HCT116 (cell line): ENCODE measurements at regions not wholly inside any gene's neighbourhood (a gene's known extent, or its start where the extent isn't known, plus 50 kb on each side); places are given as distances from the start of the nearest gene placed in this dataset.

Experiments used
- ATAC-seq: fragments of 200-7000 bp; cut with Tn5 transposase; 2 replicates; pipeline ENCODE4 v1.9.1; 2020; ENCODE audit warnings: mild to moderate bottlenecking, moderate library complexity
- BruUV-seq: library from RNA; stranded (reverse); fragments of 400-500 nt; replicated peaks from 2 replicates; lab custom pipeline; 2021; lab: Mats Ljungman, UMichigan
- CTCF ChIA-PET: fragments of 300-600 bp; sonication (Branson Sonifier 250); formaldehyde crosslinking; loops from one replicate; lab custom pipeline; 2021; ENCODE audit warnings: antibody characterized with exemption; lab: Charles Lee
- POLR2A ChIA-PET: fragments of 300-600, 350-600 bp; sonication (Branson Sonifier 250); formaldehyde crosslinking; loops from one replicate; lab custom pipeline; 2021; ENCODE audit warnings: antibody characterized with exemption; lab: Charles Lee
- RAD21 ChIA-PET, 2 experiments: fragments of 300-600 bp; sonication (Branson Sonifier 250); formaldehyde crosslinking; loops; one replicate each; lab custom pipeline; 2023; ENCODE audit warnings: low total read pairs in 2 of 2; ENCODE audit not compliant: uncharacterized antibody in 2 of 2, unreplicated experiment in 2 of 2, low non-redundant PET in 1 of 2; lab: Charles Lee
- DNase-seq: peaks from one replicate; pipeline ENCODE4 v3.0.0-alpha.2; 2010; ENCODE audit warnings: low read depth, low spot score
- H2AFZ ChIP-seq: fragments of 200-600 bp; shearing (Covaris generic), sonication (generic); 2 replicates; pipeline ENCODE4 v1.6.1; 2017; ENCODE audit warnings: low read depth, mixed run types, mixed read lengths, antibody characterized with exemption, low read length; ENCODE audit not compliant: poor library complexity, severe bottlenecking
- H3K27ac ChIP-seq: 2 replicates; pipeline ENCODE4 v1.5.1; 2012; ENCODE audit warnings: low read depth, low read length
- H3K27me3 ChIP-seq: fragments of 200-600 bp; sonication (generic); 2 replicates; pipeline ENCODE4 v1.6.1; 2016; ENCODE audit warnings: mixed run types, low read length, mixed read lengths; ENCODE audit not compliant: insufficient read depth
- H3K36me3 ChIP-seq, 2 experiments: fragments of 200-500 bp in 1 of 2; fragments of 200-600 bp in 1 of 2; sonication (Bioruptor generic) in 1 of 2; sonication (generic) in 1 of 2; 2 replicates each; pipeline versions ENCODE4 v1.5.1 to v1.6.1; 2014 to 2016; ENCODE audit warnings: low read length in 2 of 2, inconsistent platforms in 1 of 2, mixed read lengths in 1 of 2, mixed run types in 1 of 2; ENCODE audit not compliant: insufficient read depth in 2 of 2, control insufficient read depth in 1 of 2
- H3K4me1 ChIP-seq, 2 experiments: fragments of 200-600 bp in 1 of 2; sonication (generic) in 1 of 2; 2 replicates each; pipeline versions ENCODE4 v1.5.1 to v1.6.1; 2012 to 2017; ENCODE audit warnings: low read length in 2 of 2, inconsistent platforms in 1 of 2, mild to moderate bottlenecking in 1 of 2, mixed read lengths in 1 of 2, mixed run types in 1 of 2, moderate library complexity in 1 of 2; ENCODE audit not compliant: insufficient read depth in 2 of 2, control insufficient read depth in 1 of 2
- H3K4me2 ChIP-seq: fragments of 200-600 bp; sonication (generic); 2 replicates; pipeline ENCODE4 v1.6.1; 2017; ENCODE audit warnings: mixed run types, low read length, mixed read lengths
- H3K4me3 ChIP-seq, 2 experiments: fragments of 200-600 bp in 1 of 2; sonication (generic) in 1 of 2; replicated peaks in 1 of 2; 2 replicates each; pipeline ENCODE4 v1.5.1; 2011 to 2016; ENCODE audit warnings: low read length in 2 of 2, control low read depth in 1 of 2, low read depth in 1 of 2, mild to moderate bottlenecking in 1 of 2, mixed read lengths in 1 of 2, mixed run types in 1 of 2
- H3K79me2 ChIP-seq: fragments of 200-600 bp; sonication (generic); 2 replicates; pipeline ENCODE4 v1.6.1; 2017; ENCODE audit warnings: mild to moderate bottlenecking, mixed run types, low read length, moderate library complexity, mixed read lengths; ENCODE audit not compliant: insufficient read depth
- H3K9ac ChIP-seq: fragments of 200-600 bp; sonication (generic); 2 replicates; pipeline ENCODE4 v1.6.1; 2016; ENCODE audit warnings: low read length, mixed read lengths
- H3K9me2 ChIP-seq: fragments of 200-600 bp; sonication (generic), shearing (Covaris generic); 2 replicates; pipeline ENCODE4 v1.6.1; 2017; ENCODE audit warnings: mixed run types, mild to moderate bottlenecking, moderate library complexity; ENCODE audit not compliant: insufficient read depth
- H3K9me3 ChIP-seq, 2 experiments: fragments of 200-500 bp in 1 of 2; fragments of 200-600 bp in 1 of 2; sonication (Bioruptor generic) in 1 of 2; sonication (generic) in 1 of 2; 2 replicates each; pipeline ENCODE4 v1.6.1; 2014 to 2017; ENCODE audit warnings: low read length in 2 of 2, mixed read lengths in 2 of 2, inconsistent platforms in 1 of 2, low read depth in 1 of 2, mild to moderate bottlenecking in 1 of 2, mixed run types in 1 of 2, moderate library complexity in 1 of 2; ENCODE audit not compliant: control insufficient read depth in 1 of 2, insufficient read depth in 1 of 2
- H4K20me1 ChIP-seq: fragments of 200-600 bp; sonication (generic), shearing (Covaris generic); 2 replicates; pipeline ENCODE4 v1.6.1; 2017; ENCODE audit warnings: mixed run types, mild to moderate bottlenecking, moderate library complexity; ENCODE audit not compliant: insufficient read depth
- CBX3 ChIP-seq: IDR thresholded peaks from 2 replicates; pipeline ENCODE4 v1.6.1; 2012; ENCODE audit warnings: low read depth
- CTCF ChIP-seq, 3 experiments: fragments of 200-600 bp in 1 of 3; sonication (generic) in 1 of 3; IDR thresholded peaks in 2 of 3; conservative IDR thresholded peaks in 1 of 3; 2 replicates each; pipeline ENCODE4 v1.5.1; 2012 to 2017; ENCODE audit warnings: low read depth in 2 of 3, low read length in 2 of 3, antibody characterized with exemption in 1 of 3, borderline replicate concordance in 1 of 3, control low read depth in 1 of 3, mild to moderate bottlenecking in 1 of 3, mixed read lengths in 1 of 3, mixed run types in 1 of 3, moderate library complexity in 1 of 3; ENCODE audit not compliant: insufficient read depth in 1 of 3
- EGR1 ChIP-seq: IDR thresholded peaks from 2 replicates; pipeline ENCODE4 v1.6.1; 2012; ENCODE audit warnings: low read depth
- ELF1 ChIP-seq: IDR thresholded peaks from 2 replicates; pipeline ENCODE4 v1.6.1; 2012; ENCODE audit warnings: low read depth, borderline replicate concordance
- MAX ChIP-seq: IDR thresholded peaks from 2 replicates; pipeline ENCODE4 v1.6.1; 2012
- POLR2AphosphoS5 ChIP-seq: IDR thresholded peaks from 2 replicates; pipeline ENCODE4 v1.6.1; 2011; ENCODE audit warnings: mild to moderate bottlenecking, low read depth, low read length, moderate library complexity
- RAD21 ChIP-seq: IDR thresholded peaks from 2 replicates; pipeline ENCODE4 v1.6.1; 2012; ENCODE audit warnings: low read depth, mild to moderate bottlenecking
- REST ChIP-seq: IDR thresholded peaks from 2 replicates; pipeline ENCODE4 v1.6.1; 2012; ENCODE audit warnings: low read depth
- SIN3A ChIP-seq: IDR thresholded peaks from 2 replicates; pipeline ENCODE4 v1.6.1; 2012; ENCODE audit warnings: low read depth
- SP1 ChIP-seq: IDR thresholded peaks from 2 replicates; pipeline ENCODE4 v1.6.1; 2012; ENCODE audit warnings: low read depth
- YY1 ChIP-seq: IDR thresholded peaks from 2 replicates; pipeline ENCODE4 v1.6.1; 2011; ENCODE audit warnings: low read length, low read depth, moderate library complexity, mild to moderate bottlenecking; ENCODE audit not compliant: insufficient replicate concordance; ENCODE audit errors: extremely low read depth
- ZBTB33 ChIP-seq: IDR thresholded peaks from 2 replicates; pipeline ENCODE4 v1.6.1; 2011; ENCODE audit warnings: mild to moderate bottlenecking, low read length, moderate library complexity; ENCODE audit not compliant: insufficient replicate concordance; ENCODE audit errors: extremely low read depth
- ZFX ChIP-seq: fragments of 450-650 bp; IDR thresholded peaks from 2 replicates; pipeline ENCODE4 v1.6.1; 2017
- ZNF274 ChIP-seq: fragments of 200-500 bp; sonication (Bioruptor generic); IDR thresholded peaks from 2 replicates; pipeline ENCODE4 v1.6.1; 2014; ENCODE audit warnings: mild to moderate bottlenecking, low read depth, low read length, inconsistent platforms
- intact Hi-C: fragments of 100-400 bp; cut with micrococcal nuclease; formaldehyde crosslinking; loops from 2 replicates; pipeline ENCODE4 v1.10.0; 2022

GRCh38 chr6:139577763-139578604 is 203.5 kb upstream of the CITED2 start (continued):
- TF ChIP-seq RAD21 = no peak
- TF ChIP-seq MAX = no peak
- TF ChIP-seq EGR1 = no peak
- no peak for TF ChIP-seq POLR2AphosphoS5

GRCh38 chr6:139577124-139577762 is 202.8 kb upstream of the CITED2 start:
- Histone ChIP-seq H3K4me3 (no peak overlapping the region), H2AFZ (peak overlapping the region; percentile 56), H3K36me3 (no peaks in the 10 kb centered on the region), H3K27me3 (no peaks in the 10 kb centered on the region), H4K20me1 (no peaks in the 10 kb centered on the region), H3K9me3 (no peaks in the 10 kb centered on the region), H3K4me2 (no peak overlapping the region), H3K9ac (no peak overlapping the region), H3K79me2 (no peaks in the 10 kb centered on the region), H3K4me1 (peaks cover 0 to 21% of the 10 kb centered on the region in 2 experiments; a peak in 2 of 4 replicates), H3K27ac (no peak overlapping the region), H3K9me2 (no peaks in the 10 kb centered on the region)
- DNase-seq = no peak
- ATAC-seq = peak; percentile 64; the same call in 1 of the 2 replicates
- ChIA-PET CTCF (no interaction called here), POLR2A (interaction anchor here (1.1 kb wide), 1 partner anchor 11 kb away, joined by 4 read pairs; no protein-coding TSS in a partner anchor), RAD21 (no interaction called here)
- intact Hi-C loops = no loop called here
- BruUV-seq = no TSS peak
- no peak for TF ChIP-seq CBX3
- no peak for TF ChIP-seq REST
- no peak for TF ChIP-seq SIN3A
- TF ChIP-seq MAX = no peak
- TF ChIP-seq SP1 = no peak
- TF ChIP-seq ZFX = no peak
- no peak for TF ChIP-seq CTCF (IDR thresholded peaks at IDR 0.05 in 2 of 3, conservative IDR thresholded peaks at IDR 0.05 in 1 of 3; ENCODE audit: borderline replicate concordance in 1 of 3, insufficient read depth in 1 of 3, low read depth in 2 of 3, low read length in 2 of 3)
- no peak for TF ChIP-seq YY1
- TF ChIP-seq ZBTB33 = no peak
- no peak for TF ChIP-seq ZNF274
- no peak for TF ChIP-seq POLR2AphosphoS5
- TF ChIP-seq EGR1 = no peak
- TF ChIP-seq ELF1 = no peak
